Lung (tissue), 11 donors: ENCODE measurements at regions not wholly inside any gene's neighbourhood (a gene's known extent, or its start where the extent isn't known, plus 50 kb on each side); places are given as distances from the start of the nearest gene placed in this dataset.

Experiments
- ATAC-seq: fragments of 200-7000 bp; cut with Tn5 transposase; one replicate; pipeline ENCODE4 v1.9.1; 2020; ENCODE audit warnings: moderate number of reproducible peaks; ENCODE audit not compliant: insufficient read depth, low FRiP score
- DNase-seq, 3 donors: peaks; one replicate each; pipeline ENCODE4 v3.0.0-alpha.2; 2013 to 2017
- H3K27ac ChIP-seq, 2 donors: one replicate each; pipeline ENCODE4 v1.5.1; 2013; ENCODE audit warnings: mild to moderate bottlenecking in 2 of 2, moderate library complexity in 2 of 2, control low read depth in 1 of 2, inconsistent platforms in 1 of 2, low read depth in 1 of 2, low read length in 1 of 2
- H3K27me3 ChIP-seq, 3 donors: one replicate each; pipeline ENCODE4 v1.5.1; 2013; ENCODE audit warnings: low read length in 2 of 3; ENCODE audit not compliant: control insufficient read depth in 3 of 3, insufficient read depth in 3 of 3
- H3K36me3 ChIP-seq, 4 donors: one replicate each; pipeline ENCODE4 v1.5.1; 2013; ENCODE audit warnings: low read length in 4 of 4, mild to moderate bottlenecking in 1 of 4, moderate library complexity in 1 of 4; ENCODE audit not compliant: control insufficient read depth in 4 of 4, insufficient read depth in 4 of 4
- H3K4me1 ChIP-seq, 5 donors: one replicate each; pipeline ENCODE4 v1.5.1; 2013; ENCODE audit warnings: low read length in 5 of 5, mild to moderate bottlenecking in 2 of 5, moderate library complexity in 1 of 5; ENCODE audit not compliant: control insufficient read depth in 5 of 5, insufficient read depth in 5 of 5
- H3K4me3 ChIP-seq: one replicate; pipeline ENCODE4 v1.5.1; 2013; ENCODE audit warnings: mild to moderate bottlenecking, control low read depth, moderate library complexity
- H3K9ac ChIP-seq, 2 donors: one replicate each; pipeline ENCODE4 v1.5.1; 2013; ENCODE audit warnings: low read length in 2 of 2, control low read depth in 1 of 2; ENCODE audit not compliant: insufficient read depth in 1 of 2
- H3K9me3 ChIP-seq, 4 donors: one replicate each; pipeline ENCODE4 v1.5.1; 2013; ENCODE audit warnings: low read length in 3 of 4, mild to moderate bottlenecking in 1 of 4, moderate library complexity in 1 of 4; ENCODE audit not compliant: control insufficient read depth in 4 of 4, insufficient read depth in 3 of 4
- CTCF ChIP-seq: IDR thresholded peaks from 2 replicates; pipeline ENCODE4 v1.5.1; 2012; ENCODE audit warnings: mild to moderate bottlenecking; ENCODE audit errors: control extremely low read depth, extremely low read depth
- WGBS, 2 donors: extraction: QIAGEN DNeasy Blood & Tissue Kit; methylation state at CpG; one replicate each; pipeline ENCODE4 v1.1.7; 2013; 5-methylcytosine and 5-hydroxymethylcytosine counted together
- donor health status: control.
- donor health status: control.
- donor health status: Bipolar disorder and iron deficiency.
- donor health status: healthy.
- donor health status: DM: yes; HTN: yes; CAD: no.

- H3K27me3 ChIP-seq = no peaks in the 10 kb centered on the region
- DNase-seq = no peak
- H3K9me3 ChIP-seq = peaks cover 0 to 8% (median 0%) of the 10 kb centered on the region in 4 donors
- no peaks in the 10 kb centered on the region for H3K4me1 ChIP-seq
- 87 to 88% methylated on average over 5 of the region's 5 CpGs for WGBS, 2 donors
- no peaks in the 10 kb centered on the region for H3K36me3 ChIP-seq
- no peak overlapping the region for H3K27ac ChIP-seq
- no peak overlapping the region for H3K9ac ChIP-seq
- TF ChIP-seq CTCF = no peak
- no peak for ATAC-seq
- no peak overlapping the region for H3K4me3 ChIP-seq
Measured at GRCh38 chr19:29292153-29292552, 79.2 kb upstream of the UQCRFS1 start.

- no peak for DNase-seq
- H3K27me3 ChIP-seq = peaks cover 0 to under 1% (median 0%) of the 10 kb centered on the region in 3 donors
- H3K4me1 ChIP-seq = no peaks in the 10 kb centered on the region
- no peaks in the 10 kb centered on the region for H3K36me3 ChIP-seq
- no peak overlapping the region for H3K27ac ChIP-seq
- TF ChIP-seq CTCF = no peak
- 86 to 87% methylated on average over 5 of the region's 5 CpGs for WGBS, 2 donors
- no peak overlapping the region for H3K4me3 ChIP-seq
- no peak overlapping the region for H3K9ac ChIP-seq
- no peak for ATAC-seq
- H3K9me3 ChIP-seq = peaks cover 0 to 8% (median 0%) of the 10 kb centered on the region in 4 donors
Measured at GRCh38 chr19:29292562-29292961, 79.6 kb upstream of the UQCRFS1 start.

- Histone ChIP-seq H3K4me3 (no peak overlapping the region), H3K27me3 (peaks cover 0 to 6% (median 0%) of the 10 kb centered on the region in 3 donors), H3K4me1 (no peaks in the 10 kb centered on the region), H3K36me3 (no peaks in the 10 kb centered on the region), H3K9me3 (peaks cover 0 to 9% (median 0%) of the 10 kb centered on the region in 4 donors), H3K9ac (no peak overlapping the region), H3K27ac (no peak overlapping the region)
- no peak for ATAC-seq
- no peak for DNase-seq
- no peak for TF ChIP-seq CTCF
- 65 to 83% methylated on average over 11 of the region's 11 CpGs for WGBS, 2 donors
Measured at GRCh38 chr19:29293292-29293691, 80.3 kb upstream of the UQCRFS1 start.

- Histone ChIP-seq H3K27me3 (peaks cover 0 to 6% (median 0%) of the 10 kb centered on the region in 3 donors), H3K4me1 (no peaks in the 10 kb centered on the region), H3K36me3 (no peaks in the 10 kb centered on the region), H3K27ac (no peak overlapping the region), H3K4me3 (no peak overlapping the region), H3K9ac (no peak overlapping the region), H3K9me3 (peaks cover 0 to 3% (median 0%) of the 10 kb centered on the region in 4 donors)
- DNase-seq = no peak
- TF ChIP-seq CTCF = no peak
- 73 to 81% methylated on average over 7 of the region's 7 CpGs for WGBS, 2 donors
- ATAC-seq = no peak
Measured at GRCh38 chr19:29293736-29294342, 80.9 kb upstream of the UQCRFS1 start.
